ENCODE measurements at regions not wholly inside any gene's neighbourhood (a gene's known extent, or its start where the extent isn't known, plus 50 kb on each side); places are given as distances from the start of the nearest gene placed in this dataset.

GRCh38 chr1:25019337-25020172, 89.5 kb upstream of the RUNX3 start:
- H3K23ac ChIP-seq (ENCODE audit: low read length): no peak overlapping the region
- H3K4ac ChIP-seq (ENCODE audit: low read depth, low read length): no peak overlapping the region
- no peaks in the 10 kb centered on the region for H3K79me2 ChIP-seq (ENCODE audit: control insufficient read depth, insufficient read depth, low read length)
- no peaks in the 10 kb centered on the region for H3K27me3 ChIP-seq (ENCODE audit: insufficient read depth, low read length, poor library complexity)
- peak; percentile 71 for DNase-seq
- no peak overlapping the region for H2BK15ac ChIP-seq (replicated peaks; ENCODE audit: low read depth)
- no CpG with 5 or more reads among the region's 13 CpGs for WGBS (ENCODE audit: extremely low coverage, insufficient coverage, low lambda C conversion rate)
- H3K18ac ChIP-seq (ENCODE audit: low read length): no peak overlapping the region
- H3K56ac ChIP-seq (ENCODE audit: low read length): peak overlapping the region; percentile 73
- H4K5ac ChIP-seq (ENCODE audit: low read length): no peak overlapping the region
- H2BK120ac ChIP-seq (ENCODE audit: low read depth, low read length): no peak overlapping the region
- H3K4me2 ChIP-seq (ENCODE audit: low read length): no peak overlapping the region
- H2AK5ac ChIP-seq (ENCODE audit: low read length): no peak overlapping the region
- H4K8ac ChIP-seq (ENCODE audit: low read depth, low read length): no peak overlapping the region
- no peak overlapping the region for H3K27ac ChIP-seq (ENCODE audit: low read depth, low read length)
- peaks cover 13% of the 10 kb centered on the region for H3K4me1 ChIP-seq (ENCODE audit: control insufficient read depth, low read depth, low read length)
- no peak overlapping the region for H2BK5ac ChIP-seq (ENCODE audit: low read length)
- no peak overlapping the region for H3K9ac ChIP-seq (ENCODE audit: low read length)
- no peak overlapping the region for H3K4me3 ChIP-seq (ENCODE audit: low read length)
- H3K36me3 ChIP-seq (ENCODE audit: control insufficient read depth, insufficient read depth, low read length): no peaks in the 10 kb centered on the region
- H3K79me1 ChIP-seq (ENCODE audit: low read length): no peaks in the 10 kb centered on the region

DNA sequence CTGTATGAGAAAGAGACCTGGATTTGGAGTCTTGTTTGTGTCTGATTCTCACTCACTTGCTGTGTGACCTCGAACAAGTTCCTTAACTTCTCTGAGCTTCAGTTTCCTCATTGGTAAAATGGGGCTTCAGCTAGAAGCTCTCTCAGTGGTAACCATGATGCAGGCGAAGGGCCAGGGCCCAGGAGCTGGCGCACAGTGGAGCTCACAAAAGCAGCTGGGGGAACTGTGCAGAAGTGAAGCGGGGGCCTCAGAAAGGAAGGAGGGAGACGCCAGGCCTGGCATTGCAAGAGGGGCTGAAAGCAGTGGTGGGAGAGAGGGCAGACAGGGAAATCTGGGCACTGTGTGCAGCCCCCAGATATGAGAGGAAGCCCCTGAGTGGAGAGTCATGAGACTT, 88.9 kb upstream of the RUNX3 start:
- Histone ChIP-seq H2BK120ac (ENCODE audit: low read depth, low read length) (no peak overlapping the region), H4K8ac (ENCODE audit: low read depth, low read length) (no peak overlapping the region), H3K27ac (ENCODE audit: low read depth, low read length) (no peak overlapping the region), H3K79me2 (ENCODE audit: control insufficient read depth, insufficient read depth, low read length) (no peaks in the 10 kb centered on the region), H2BK5ac (ENCODE audit: low read length) (peak overlapping the region; percentile 25), H3K23ac (ENCODE audit: low read length) (no peak overlapping the region), H3K36me3 (ENCODE audit: control insufficient read depth, insufficient read depth, low read length) (no peaks in the 10 kb centered on the region), H3K4ac (ENCODE audit: low read depth, low read length) (no peak overlapping the region), H2BK15ac (replicated peaks; ENCODE audit: low read depth) (no peak overlapping the region), H3K4me1 (ENCODE audit: control insufficient read depth, low read depth, low read length) (peaks cover 13% of the 10 kb centered on the region), H3K18ac (ENCODE audit: low read length) (no peak overlapping the region), H3K4me3 (ENCODE audit: low read length) (no peak overlapping the region), H3K79me1 (ENCODE audit: low read length) (no peaks in the 10 kb centered on the region), H2AK5ac (ENCODE audit: low read length) (no peak overlapping the region), H3K9ac (ENCODE audit: low read length) (no peak overlapping the region), H3K56ac (ENCODE audit: low read length) (no peak overlapping the region), H3K4me2 (ENCODE audit: low read length) (no peak overlapping the region), H3K27me3 (ENCODE audit: insufficient read depth, low read length, poor library complexity) (no peaks in the 10 kb centered on the region), H4K5ac (ENCODE audit: low read length) (no peak overlapping the region)
- no peak for DNase-seq
- WGBS (ENCODE audit: extremely low coverage, insufficient coverage, low lambda C conversion rate): no CpG with 5 or more reads among the region's 5 CpGs

DNA sequence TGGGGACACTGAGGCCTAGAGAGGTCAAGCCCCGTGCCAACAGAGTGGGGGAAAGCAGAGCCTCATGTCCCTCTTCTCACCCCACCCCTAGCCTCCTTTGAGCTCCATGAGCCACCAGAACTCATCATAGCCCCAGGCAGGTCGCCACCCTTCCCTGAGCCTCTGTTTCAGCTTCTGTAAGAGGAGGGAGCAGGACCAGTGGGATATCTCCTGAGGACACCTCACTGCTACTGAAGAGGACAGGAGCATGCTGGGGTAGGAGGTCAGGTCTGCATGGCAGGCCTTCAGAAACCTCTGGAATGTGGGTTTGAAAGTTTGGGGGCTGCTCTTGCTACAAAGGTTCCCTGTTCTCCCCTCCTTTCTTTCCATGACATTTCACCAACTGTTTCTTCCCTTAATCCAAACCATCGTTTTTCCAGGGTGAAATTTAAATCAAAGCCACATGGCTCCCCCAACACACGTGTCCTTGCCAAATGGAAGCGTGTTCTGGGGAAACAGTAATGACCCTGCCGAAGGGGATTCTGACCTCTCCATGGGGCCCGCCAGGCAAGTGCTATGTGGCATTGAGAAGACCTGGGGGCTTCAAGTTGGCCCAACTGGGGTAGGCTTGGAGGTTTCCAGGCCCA, 88.1 kb upstream of the RUNX3 start:
- H3K9ac ChIP-seq (ENCODE audit: low read length): no peak overlapping the region
- no peak overlapping the region for H3K18ac ChIP-seq (ENCODE audit: low read length)
- no peak overlapping the region for H3K27ac ChIP-seq (ENCODE audit: low read depth, low read length)
- H2BK15ac ChIP-seq (replicated peaks; ENCODE audit: low read depth): no peak overlapping the region
- DNase-seq: no peak
- no peaks in the 10 kb centered on the region for H3K36me3 ChIP-seq (ENCODE audit: control insufficient read depth, insufficient read depth, low read length)
- no peak overlapping the region for H3K23ac ChIP-seq (ENCODE audit: low read length)
- H3K4me2 ChIP-seq (ENCODE audit: low read length): no peak overlapping the region
- no peak overlapping the region for H2AK5ac ChIP-seq (ENCODE audit: low read length)
- WGBS (ENCODE audit: extremely low coverage, insufficient coverage, low lambda C conversion rate): no CpG with 5 or more reads among the region's 7 CpGs
- no peak overlapping the region for H3K4me3 ChIP-seq (ENCODE audit: low read length)
- H2BK120ac ChIP-seq (ENCODE audit: low read depth, low read length): no peak overlapping the region
- no peaks in the 10 kb centered on the region for H3K79me2 ChIP-seq (ENCODE audit: control insufficient read depth, insufficient read depth, low read length)
- no peak overlapping the region for H2BK5ac ChIP-seq (ENCODE audit: low read length)
- no peak overlapping the region for H4K5ac ChIP-seq (ENCODE audit: low read length)
- H3K56ac ChIP-seq (ENCODE audit: low read length): peak overlapping the region; percentile 59
- no peaks in the 10 kb centered on the region for H3K27me3 ChIP-seq (ENCODE audit: insufficient read depth, low read length, poor library complexity)
- peaks cover 13% of the 10 kb centered on the region for H3K4me1 ChIP-seq (ENCODE audit: control insufficient read depth, low read depth, low read length)
- H4K8ac ChIP-seq (ENCODE audit: low read depth, low read length): no peak overlapping the region
- H3K79me1 ChIP-seq (ENCODE audit: low read length): no peaks in the 10 kb centered on the region
- no peak overlapping the region for H3K4ac ChIP-seq (ENCODE audit: low read depth, low read length)

- peak overlapping the region; percentile 59 for H3K56ac ChIP-seq (ENCODE audit: low read length)
- no peaks in the 10 kb centered on the region for H3K36me3 ChIP-seq (ENCODE audit: control insufficient read depth, insufficient read depth, low read length)
- H2BK5ac ChIP-seq (ENCODE audit: low read length): no peak overlapping the region
- no peaks in the 10 kb centered on the region for H3K79me2 ChIP-seq (ENCODE audit: control insufficient read depth, insufficient read depth, low read length)
- H4K5ac ChIP-seq (ENCODE audit: low read length): no peak overlapping the region
- H2BK15ac ChIP-seq (replicated peaks; ENCODE audit: low read depth): no peak overlapping the region
- no CpG with 5 or more reads among the region's 11 CpGs for WGBS (ENCODE audit: extremely low coverage, insufficient coverage, low lambda C conversion rate)
- H3K9ac ChIP-seq (ENCODE audit: low read length): peak overlapping the region; percentile 11
- no peak overlapping the region for H4K8ac ChIP-seq (ENCODE audit: low read depth, low read length)
- no peak overlapping the region for H2AK5ac ChIP-seq (ENCODE audit: low read length)
- peaks cover 12% of the 10 kb centered on the region for H3K4me1 ChIP-seq (ENCODE audit: control insufficient read depth, low read depth, low read length)
- H3K27ac ChIP-seq (ENCODE audit: low read depth, low read length): no peak overlapping the region
- no peak overlapping the region for H3K23ac ChIP-seq (ENCODE audit: low read length)
- no peaks in the 10 kb centered on the region for H3K27me3 ChIP-seq (ENCODE audit: insufficient read depth, low read length, poor library complexity)
- no peaks in the 10 kb centered on the region for H3K79me1 ChIP-seq (ENCODE audit: low read length)
- H3K18ac ChIP-seq (ENCODE audit: low read length): peak overlapping the region; percentile 4
- H3K4ac ChIP-seq (ENCODE audit: low read depth, low read length): no peak overlapping the region
- peak; percentile 79 for DNase-seq
- H3K4me3 ChIP-seq (ENCODE audit: low read length): no peak overlapping the region
- H2BK120ac ChIP-seq (ENCODE audit: low read depth, low read length): no peak overlapping the region
- no peak overlapping the region for H3K4me2 ChIP-seq (ENCODE audit: low read length)
These were observed 87.5 kb upstream of the RUNX3 start for GRCh38 chr1:25017436-25018109.

DNA sequence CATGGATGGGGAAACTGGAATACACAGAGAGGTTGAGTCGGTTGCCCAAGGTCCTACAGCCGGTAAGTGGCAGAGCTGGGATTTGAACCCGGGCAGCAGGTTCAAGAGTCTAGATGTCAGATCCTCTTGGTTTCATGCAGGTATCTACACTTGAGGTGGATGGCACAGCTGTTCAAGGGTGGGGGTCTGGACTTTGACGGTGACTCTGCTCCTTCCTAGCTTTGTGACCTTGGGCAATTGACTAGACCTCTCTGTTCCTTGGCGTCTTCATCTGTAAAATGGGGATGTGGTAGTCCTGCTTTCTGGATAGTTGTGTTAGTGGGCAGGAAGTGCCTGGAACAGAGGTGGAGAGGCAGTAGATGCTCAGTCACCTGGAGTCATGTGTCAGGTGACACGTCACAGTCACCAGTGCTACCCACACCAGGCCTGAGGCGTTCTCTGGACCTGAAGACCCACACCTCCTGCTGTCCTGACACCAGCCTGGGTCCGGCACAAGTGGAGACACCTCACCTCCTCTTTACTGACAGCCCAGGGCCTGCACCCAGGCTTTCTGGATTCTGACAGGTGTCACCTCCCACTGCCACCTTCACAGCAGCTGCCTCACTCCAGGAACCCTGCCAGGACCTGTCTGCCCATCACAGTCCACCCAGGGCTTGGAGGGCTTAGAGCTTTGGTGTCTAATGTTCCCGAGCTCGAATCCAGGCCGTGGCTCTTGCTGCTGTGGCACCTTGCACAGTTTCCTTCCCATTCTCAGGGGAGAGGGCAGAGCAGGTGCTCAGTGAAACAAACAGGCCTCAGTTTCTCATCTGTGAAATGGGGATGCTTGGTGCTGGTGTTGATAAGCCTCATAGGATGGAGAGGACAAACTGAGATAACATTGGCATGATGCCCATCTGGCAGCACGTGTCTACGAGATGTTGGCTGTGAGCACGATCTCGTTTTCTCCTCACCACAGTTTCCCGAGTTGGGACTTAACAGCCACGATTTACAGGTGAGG, 83.2 kb upstream of the RUNX3 start:
- no peak for DNase-seq
- Histone ChIP-seq H3K79me1 (ENCODE audit: low read length) (no peaks in the 10 kb centered on the region), H3K56ac (ENCODE audit: low read length) (no peak overlapping the region), H3K36me3 (ENCODE audit: control insufficient read depth, insufficient read depth, low read length) (no peaks in the 10 kb centered on the region), H3K4me1 (ENCODE audit: control insufficient read depth, low read depth, low read length) (peaks cover 7% of the 10 kb centered on the region), H2BK120ac (ENCODE audit: low read depth, low read length) (no peak overlapping the region), H2BK5ac (ENCODE audit: low read length) (no peak overlapping the region), H3K9ac (ENCODE audit: low read length) (no peak overlapping the region), H3K4ac (ENCODE audit: low read depth, low read length) (no peak overlapping the region), H4K5ac (ENCODE audit: low read length) (no peak overlapping the region), H2BK15ac (replicated peaks; ENCODE audit: low read depth) (no peak overlapping the region), H3K27ac (ENCODE audit: low read depth, low read length) (no peak overlapping the region), H3K18ac (ENCODE audit: low read length) (no peak overlapping the region), H3K27me3 (ENCODE audit: insufficient read depth, low read length, poor library complexity) (no peaks in the 10 kb centered on the region), H4K8ac (ENCODE audit: low read depth, low read length) (no peak overlapping the region), H3K4me3 (ENCODE audit: low read length) (no peak overlapping the region), H2AK5ac (ENCODE audit: low read length) (no peak overlapping the region), H3K23ac (ENCODE audit: low read length) (no peak overlapping the region), H3K4me2 (ENCODE audit: low read length) (no peak overlapping the region), H3K79me2 (ENCODE audit: control insufficient read depth, insufficient read depth, low read length) (no peaks in the 10 kb centered on the region)
- WGBS (ENCODE audit: extremely low coverage, insufficient coverage, low lambda C conversion rate): no CpG with 5 or more reads among the region's 17 CpGs
